ENCODE measurements at regions not wholly inside any gene's neighbourhood (a gene's known extent, or its start where the extent isn't known, plus 50 kb on each side); places are given as distances from the start of the nearest gene placed in this dataset.

GRCh38 chr9:13689925-13690324, 410.4 kb upstream of the MPDZ start:
- Histone ChIP-seq H3K4me3 (no peak overlapping the region), H3K4me2 (ENCODE audit: control insufficient read depth, insufficient read depth) (no peak overlapping the region), H3K9ac (ENCODE audit: control insufficient read depth, insufficient read depth, low read length) (no peak overlapping the region), H3K27ac (ENCODE audit: control insufficient read depth, insufficient read depth) (no peak overlapping the region), H3K4me1 (ENCODE audit: control insufficient read depth, insufficient read depth, low read length) (no peaks in the 10 kb centered on the region), H3K27me3 (replicated peaks in 1 of 2; ENCODE audit: control insufficient read depth in 2 of 2, insufficient read depth in 2 of 2, low read length in 1 of 2) (no peaks in the 10 kb centered on the region), H3K9me3 (replicated peaks; ENCODE audit: control insufficient read depth, insufficient read depth, low read length) (no peaks in the 10 kb centered on the region), H3K79me2 (ENCODE audit: control insufficient read depth, insufficient read depth, low read length) (no peaks in the 10 kb centered on the region), H2AFZ (ENCODE audit: control insufficient read depth, low read depth, low read length) (no peak overlapping the region), H4K20me1 (ENCODE audit: control insufficient read depth, insufficient read depth) (no peaks in the 10 kb centered on the region), H3K36me3 (ENCODE audit: control insufficient read depth in 2 of 2, insufficient read depth in 2 of 2, low read length in 1 of 2) (no peaks in the 10 kb centered on the region)
- no TSS peak for BruUV-seq (replicated peaks)
- ChIA-PET POLR2A (no interaction called here), CTCF (no interaction called here), SMC1A (ENCODE audit: uncharacterized antibody, unreplicated experiment) (no interaction called here), RAD21 (ENCODE audit: unreplicated experiment) (no interaction called here)
- TF ChIP-seq RFX5 (IDR thresholded peaks at IDR 0.05; ENCODE audit: low read depth, low read length) (no peak), CHD1 (IDR thresholded peaks at IDR 0.05; ENCODE audit: low read depth, low read length) (no peak), SREBF2 (IDR thresholded peaks at IDR 0.05; ENCODE audit: low read length) (no peak), MYB (IDR thresholded peaks at IDR 0.05; ENCODE audit: borderline replicate concordance, low read depth, low read length) (no peak), SREBF1 (IDR thresholded peaks at IDR 0.05; ENCODE audit: low read length) (no peak), JUNB (IDR thresholded peaks at IDR 0.05) (no peak), RAD51 (IDR thresholded peaks at IDR 0.05) (no peak), ZNF207 (IDR thresholded peaks at IDR 0.05; ENCODE audit: borderline replicate concordance) (no peak), HDAC2 (IDR thresholded peaks at IDR 0.05) (no peak), EZH2 (IDR thresholded peaks at IDR 0.05; ENCODE audit: borderline replicate concordance, control insufficient read depth, low read depth, low read length) (no peak), ETV6 (conservative IDR thresholded peaks at IDR 0.05 in 1 of 2, IDR thresholded peaks at IDR 0.05 in 1 of 2; ENCODE audit: borderline replicate concordance in 1 of 2, low read depth in 1 of 2) (no peak), CREB1 (IDR thresholded peaks at IDR 0.05; ENCODE audit: low read depth) (no peak)
- TF ChIP-seq, protein P1, sequence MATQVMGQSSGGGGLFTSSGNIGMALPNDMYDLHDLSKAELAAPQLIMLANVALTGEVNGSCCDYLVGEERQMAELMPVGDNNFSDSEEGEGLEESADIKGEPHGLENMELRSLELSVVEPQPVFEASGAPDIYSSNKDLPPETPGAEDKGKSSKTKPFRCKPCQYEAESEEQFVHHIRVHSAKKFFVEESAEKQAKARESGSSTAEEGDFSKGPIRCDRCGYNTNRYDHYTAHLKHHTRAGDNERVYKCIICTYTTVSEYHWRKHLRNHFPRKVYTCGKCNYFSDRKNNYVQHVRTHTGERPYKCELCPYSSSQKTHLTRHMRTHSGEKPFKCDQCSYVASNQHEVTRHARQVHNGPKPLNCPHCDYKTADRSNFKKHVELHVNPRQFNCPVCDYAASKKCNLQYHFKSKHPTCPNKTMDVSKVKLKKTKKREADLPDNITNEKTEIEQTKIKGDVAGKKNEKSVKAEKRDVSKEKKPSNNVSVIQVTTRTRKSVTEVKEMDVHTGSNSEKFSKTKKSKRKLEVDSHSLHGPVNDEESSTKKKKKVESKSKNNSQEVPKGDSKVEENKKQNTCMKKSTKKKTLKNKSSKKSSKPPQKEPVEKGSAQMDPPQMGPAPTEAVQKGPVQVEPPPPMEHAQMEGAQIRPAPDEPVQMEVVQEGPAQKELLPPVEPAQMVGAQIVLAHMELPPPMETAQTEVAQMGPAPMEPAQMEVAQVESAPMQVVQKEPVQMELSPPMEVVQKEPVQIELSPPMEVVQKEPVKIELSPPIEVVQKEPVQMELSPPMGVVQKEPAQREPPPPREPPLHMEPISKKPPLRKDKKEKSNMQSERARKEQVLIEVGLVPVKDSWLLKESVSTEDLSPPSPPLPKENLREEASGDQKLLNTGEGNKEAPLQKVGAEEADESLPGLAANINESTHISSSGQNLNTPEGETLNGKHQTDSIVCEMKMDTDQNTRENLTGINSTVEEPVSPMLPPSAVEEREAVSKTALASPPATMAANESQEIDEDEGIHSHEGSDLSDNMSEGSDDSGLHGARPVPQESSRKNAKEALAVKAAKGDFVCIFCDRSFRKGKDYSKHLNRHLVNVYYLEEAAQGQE (IDR thresholded peaks at IDR 0.05; ENCODE audit: low read depth, low read length), result no peak
- ATAC-seq (no peak), DNase-seq (ENCODE audit: low read depth, low spot score) (no peak), FAIRE-seq (no peak)
- WGBS (ENCODE audit: insufficient coverage, insufficient replicate concordance, low lambda C conversion rate, missing lambda C conversion rate), result 15% methylated on average over 2 of the region's 2 CpGs
- in situ Hi-C loops (cut with MboI) (no loop called here), intact Hi-C loops (cut with micrococcal nuclease; ENCODE audit: unreplicated experiment) (no loop called here)
